GM19238 (cell line): ENCODE measurements at regions not wholly inside any gene's neighbourhood (a gene's known extent, or its start where the extent isn't known, plus 50 kb on each side); places are given as distances from the start of the nearest gene placed in this dataset.

Experiments
- DNase-seq: peaks from one replicate; pipeline ENCODE4 v3.0.0; 2011; ENCODE audit warnings: low spot score; ENCODE audit not compliant: insufficient read length

- no peak for DNase-seq
Observed at GRCh38 chr2:81870119-81870518, 1565.6 kb upstream of the LRRTM1 start.

GRCh38 chr2:81858998-81859397 is 1554.4 kb upstream of the LRRTM1 start:
- no peak for DNase-seq

- no peak for DNase-seq
Observed at GRCh38 chr2:81853341-81853740, 1548.8 kb upstream of the LRRTM1 start.

GRCh38 chr2:81852651-81853050 is 1548.1 kb upstream of the LRRTM1 start:
- no peak for DNase-seq

DNA sequence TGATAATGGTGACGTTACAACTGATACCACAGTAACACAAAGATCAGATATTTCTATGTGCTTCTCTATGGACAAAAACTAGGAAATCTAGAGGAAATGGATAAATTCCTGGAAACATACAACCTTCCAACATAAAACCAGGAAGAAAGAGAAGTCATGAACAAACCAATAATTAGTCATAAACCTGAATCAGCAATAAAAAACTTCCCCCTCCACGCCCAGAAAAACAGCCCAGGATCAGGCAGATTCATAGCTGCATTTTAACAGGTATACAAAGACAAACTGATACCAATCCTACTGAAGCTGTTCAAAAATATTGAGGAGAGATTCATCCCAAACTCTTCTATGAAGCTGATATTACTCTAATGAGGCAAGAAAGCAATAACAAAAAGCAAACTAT is 1535.2 kb upstream of the LRRTM1 start:
- DNase-seq = no peak

DNA sequence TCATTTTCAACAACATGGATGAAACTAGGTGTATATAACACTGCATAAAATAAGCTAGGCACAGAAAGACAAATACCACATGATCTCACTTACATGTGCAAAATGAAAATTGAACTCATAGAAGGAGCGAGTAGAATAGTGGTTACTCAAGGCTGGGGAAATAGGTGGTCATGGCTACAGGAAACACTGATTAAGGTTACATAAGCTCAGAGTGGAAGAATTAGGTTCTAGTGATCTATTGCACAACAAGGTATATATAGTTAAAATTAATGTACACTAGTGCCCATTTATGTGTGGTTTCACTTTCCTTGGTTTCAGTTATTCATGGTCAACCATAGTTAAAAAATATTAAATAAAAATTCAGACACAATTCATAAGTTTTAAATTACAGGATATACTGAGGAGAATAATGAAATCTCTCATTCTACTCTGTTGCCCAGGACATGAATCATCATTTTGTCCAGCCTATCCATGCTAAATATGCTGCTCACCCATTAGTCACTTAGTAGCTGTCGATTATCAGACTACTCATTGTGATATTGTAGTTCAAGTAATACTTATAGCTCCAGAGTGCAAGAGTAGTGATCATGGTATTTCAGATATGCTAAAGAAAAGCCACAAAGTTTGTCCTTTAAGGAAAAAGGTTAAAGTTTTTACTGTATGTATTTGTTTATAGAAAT is 1530.9 kb upstream of the LRRTM1 start:
- no peak for DNase-seq

DNA sequence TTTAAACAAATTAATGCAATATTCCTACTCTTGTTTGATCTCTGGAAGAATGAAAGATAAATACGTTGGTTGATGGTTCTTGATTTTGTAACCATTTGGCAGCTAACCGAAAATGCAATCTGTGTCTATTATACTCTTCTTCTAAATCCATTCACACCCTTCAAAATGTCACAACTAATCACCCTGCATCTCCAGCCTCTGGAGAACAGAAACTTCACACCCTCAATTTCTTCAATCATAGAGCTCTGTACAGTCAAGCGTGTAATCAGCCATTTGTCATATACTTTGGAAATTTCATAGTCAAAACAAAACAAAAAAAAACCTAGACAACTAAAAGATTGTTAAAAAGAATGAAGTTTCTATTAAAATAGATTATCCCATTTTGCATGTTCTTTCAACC is 1482.3 kb upstream of the LRRTM1 start:
- no peak for DNase-seq

DNA sequence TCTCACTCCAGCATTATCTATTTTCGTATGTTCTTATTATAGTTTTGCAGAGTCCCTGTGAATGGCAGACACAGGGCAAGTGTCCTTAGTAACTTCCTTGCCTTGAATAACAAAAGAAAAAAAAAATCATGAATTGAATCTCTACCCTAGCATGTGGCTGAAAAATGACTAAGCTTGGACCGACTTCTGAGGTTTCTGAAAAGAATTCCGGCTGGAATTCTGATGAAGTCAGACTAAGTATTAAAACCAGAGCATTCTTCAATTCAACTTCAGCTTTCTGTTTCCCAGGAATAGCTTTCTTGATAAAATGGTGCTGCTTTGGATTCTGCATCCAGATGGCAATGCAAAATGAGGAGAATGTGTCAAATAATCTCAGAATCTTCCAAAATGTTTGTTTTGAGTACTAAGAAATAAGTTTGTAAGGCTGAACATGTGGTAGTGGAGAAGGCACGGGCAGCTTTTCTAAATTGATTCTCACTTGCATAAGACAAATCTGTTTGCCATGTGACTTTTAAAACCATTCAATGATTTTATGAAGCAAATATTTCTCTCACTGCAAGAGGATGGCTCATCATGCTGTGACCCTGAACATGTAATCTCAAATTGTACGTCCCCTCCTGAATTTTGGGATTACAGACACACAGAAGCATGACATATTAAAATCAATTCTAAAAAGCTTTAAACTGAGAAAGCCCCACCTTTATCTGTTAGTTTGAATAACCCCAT is 1462.8 kb upstream of the LRRTM1 start:
- no peak for DNase-seq

GRCh38 chr2:81747481-81748070 is 1443.0 kb upstream of the LRRTM1 start:
- no peak for DNase-seq

GRCh38 chr2:81739966-81740365 is 1435.4 kb upstream of the LRRTM1 start:
- no peak for DNase-seq

DNA sequence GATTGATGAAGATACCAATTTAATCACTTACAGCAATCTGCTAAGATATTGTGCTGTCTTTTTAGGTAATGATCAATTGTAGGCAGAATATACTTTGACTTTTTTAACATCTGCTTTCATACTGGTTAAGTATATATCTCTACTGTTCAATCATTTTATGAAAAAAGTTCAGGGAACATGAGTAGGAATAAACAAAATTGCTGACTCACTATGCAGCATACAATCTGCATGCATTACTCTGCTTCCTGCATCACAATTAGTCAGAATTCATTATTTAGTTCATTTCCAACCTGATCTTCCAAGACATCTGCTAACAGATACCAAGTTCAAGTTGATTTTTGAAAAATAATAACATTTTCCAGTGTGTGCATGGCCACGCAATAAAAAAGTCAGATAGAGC is 1430.4 kb upstream of the LRRTM1 start:
- no peak for DNase-seq

- DNase-seq = no peak
Observed at GRCh38 chr2:81714817-81715216, 1410.3 kb upstream of the LRRTM1 start.

GRCh38 chr2:81706856-81707255 is 1402.3 kb upstream of the LRRTM1 start:
- DNase-seq = no peak

GRCh38 chr2:81703831-81704230 is 1399.3 kb upstream of the LRRTM1 start:
- DNase-seq = no peak

DNA sequence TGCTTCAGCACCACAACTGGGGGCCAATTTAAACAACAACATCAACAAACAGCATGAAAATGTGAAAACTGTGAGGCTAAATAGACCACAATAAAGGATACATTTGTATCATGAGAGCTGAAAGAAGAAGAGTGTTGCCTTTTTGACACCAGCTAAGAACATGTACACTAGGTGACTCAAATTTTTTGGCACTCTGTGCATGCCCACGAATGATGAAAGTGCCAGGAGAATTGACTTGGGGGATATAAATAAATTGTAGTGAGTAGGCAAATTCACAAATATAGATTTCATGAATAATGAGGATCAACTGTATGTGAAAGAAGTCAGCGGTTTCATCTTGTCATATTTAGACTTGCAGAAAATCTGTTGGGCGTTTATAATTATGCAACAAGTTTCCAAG is 1388.0 kb upstream of the LRRTM1 start:
- DNase-seq = no peak

- no peak for DNase-seq
Observed at GRCh38 chr2:81675641-81676040, 1371.1 kb upstream of the LRRTM1 start.

DNA sequence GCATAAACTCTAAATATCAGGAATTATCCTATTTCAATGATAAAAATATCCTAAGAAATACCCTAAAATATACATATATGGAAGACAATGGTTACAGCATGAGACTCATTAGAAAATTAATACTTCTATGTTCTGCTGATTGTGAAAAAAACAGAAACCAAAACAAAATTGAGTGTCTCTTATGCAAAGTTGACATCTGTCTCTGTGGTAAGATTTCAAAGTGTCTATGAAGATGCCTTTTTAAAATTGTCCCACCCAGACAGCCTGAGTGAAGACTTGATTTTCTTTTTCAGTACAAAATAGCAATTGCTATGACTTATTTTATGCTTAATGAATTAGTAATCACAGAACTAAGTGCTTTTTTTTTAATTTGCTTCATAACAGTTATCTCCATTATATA is 1368.4 kb upstream of the LRRTM1 start:
- no peak for DNase-seq

- DNase-seq = no peak
Observed at GRCh38 chr2:81672516-81672915, 1368.0 kb upstream of the LRRTM1 start.

- no peak for DNase-seq
Observed at GRCh38 chr2:81670885-81671284, 1366.3 kb upstream of the LRRTM1 start.

GRCh38 chr2:81661081-81661480 is 1356.5 kb upstream of the LRRTM1 start:
- no peak for DNase-seq

DNA sequence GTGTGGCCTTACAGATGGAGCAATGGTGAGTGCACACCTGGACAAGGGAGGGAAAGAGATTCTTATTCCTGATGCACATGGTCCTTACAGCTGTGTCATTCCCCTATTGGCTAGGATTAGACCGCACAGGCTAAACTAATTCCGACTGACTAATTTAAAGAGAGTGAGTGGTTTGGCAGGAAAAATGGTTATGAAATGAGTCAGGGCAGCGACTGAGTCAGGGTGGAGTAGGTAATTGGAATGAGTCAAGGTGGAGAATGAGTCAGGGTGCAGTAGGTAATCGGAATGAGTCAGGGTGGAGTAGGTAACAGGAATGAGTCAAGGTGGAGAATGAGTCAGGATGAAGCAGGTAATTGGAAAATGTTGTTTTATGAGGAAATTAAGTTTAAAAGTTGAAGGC is 1353.7 kb upstream of the LRRTM1 start:
- no peak for DNase-seq

GRCh38 chr2:81650048-81650971 is 1345.8 kb upstream of the LRRTM1 start:
- DNase-seq = no peak
